WI38 (cell line): ENCODE measurements at regions not wholly inside any gene's neighbourhood (a gene's known extent, or its start where the extent isn't known, plus 50 kb on each side); places are given as distances from the start of the nearest gene placed in this dataset.

ENCODE experiments used
- H3K4me3 ChIP-seq: 2 replicates; pipeline ENCODE4 v1.5.1; 2011; ENCODE audit warnings: low read depth, mild to moderate bottlenecking, control low read depth, low read length
- CTCF ChIP-seq: IDR thresholded peaks from 2 replicates; pipeline ENCODE4 v1.5.1; 2012; ENCODE audit warnings: low read depth, mild to moderate bottlenecking, control low read depth, low read length

- no peak for TF ChIP-seq CTCF
Observed at GRCh38 chr18:40534723-40535122, 1420.3 kb upstream of the PIK3C3 start.

GRCh38 chr18:40532046-40532445 lies 1423.0 kb upstream of the PIK3C3 start:
- no peak for TF ChIP-seq CTCF
- H3K4me3 ChIP-seq: no peak overlapping the region

More at GRCh38 chr18:40534723-40535122, 1420.3 kb upstream of the PIK3C3 start:
- no peak overlapping the region for H3K4me3 ChIP-seq

- no peak overlapping the region for H3K4me3 ChIP-seq
- no peak for TF ChIP-seq CTCF
Observed at GRCh38 chr18:40531051-40531450, 1424.0 kb upstream of the PIK3C3 start.

- TF ChIP-seq CTCF: no peak
- no peak overlapping the region for H3K4me3 ChIP-seq
Observed at GRCh38 chr18:40529478-40529877, 1425.6 kb upstream of the PIK3C3 start.

- TF ChIP-seq CTCF: no peak
- H3K4me3 ChIP-seq: no peak overlapping the region
Observed at GRCh38 chr18:40524881-40525280, 1430.2 kb upstream of the PIK3C3 start.

- no peak overlapping the region for H3K4me3 ChIP-seq
- no peak for TF ChIP-seq CTCF
Observed at GRCh38 chr18:40523287-40523686, 1431.7 kb upstream of the PIK3C3 start.

GRCh38 chr18:40501026-40501425 lies 1454.0 kb upstream of the PIK3C3 start:
- TF ChIP-seq CTCF: no peak

More at GRCh38 chr18:40501026-40501425, 1454.0 kb upstream of the PIK3C3 start:
- no peak overlapping the region for H3K4me3 ChIP-seq
